AG10803 (cell line): ENCODE measurements at regions not wholly inside any gene's neighbourhood (a gene's known extent, or its start where the extent isn't known, plus 50 kb on each side); places are given as distances from the start of the nearest gene placed in this dataset.

Experiments used
- DNase-seq: peaks from one replicate; pipeline ENCODE4 v3.0.0; 2010; ENCODE audit warnings: low read depth
- H3K4me3 ChIP-seq: 2 replicates; pipeline ENCODE4 v1.5.1; 2011; ENCODE audit warnings: mild to moderate bottlenecking, low read length, control low read depth
- CTCF ChIP-seq: conservative IDR thresholded peaks from 2 replicates; pipeline ENCODE4 v1.5.1; 2011; ENCODE audit warnings: mild to moderate bottlenecking, low read length, control low read depth, inconsistent platforms

GRCh38 chr16:7113395-7113794 lies 219.2 kb upstream of the RBFOX1 start:
- no peak overlapping the region for H3K4me3 ChIP-seq
- DNase-seq = no peak
- TF ChIP-seq CTCF = no peak

- no peak overlapping the region for H3K4me3 ChIP-seq
- no peak for TF ChIP-seq CTCF
- no peak for DNase-seq
Observed at GRCh38 chr16:7111265-7111664, 221.4 kb upstream of the RBFOX1 start.

GRCh38 chr16:7107436-7107835 lies 225.2 kb upstream of the RBFOX1 start:
- no peak for DNase-seq
- H3K4me3 ChIP-seq = no peak overlapping the region
- no peak for TF ChIP-seq CTCF

- no peak for DNase-seq
- no peak overlapping the region for H3K4me3 ChIP-seq
- no peak for TF ChIP-seq CTCF
Observed at GRCh38 chr16:7103056-7103455, 229.6 kb upstream of the RBFOX1 start.

- no peak for TF ChIP-seq CTCF
- no peak for DNase-seq
- H3K4me3 ChIP-seq = no peak overlapping the region
Observed at GRCh38 chr16:7101054-7101453, 231.6 kb upstream of the RBFOX1 start.

- no peak for TF ChIP-seq CTCF
- DNase-seq = no peak
- no peak overlapping the region for H3K4me3 ChIP-seq
Observed at GRCh38 chr16:7097518-7097917, 235.1 kb upstream of the RBFOX1 start.

- no peak overlapping the region for H3K4me3 ChIP-seq
- TF ChIP-seq CTCF = no peak
- DNase-seq = no peak
Observed at GRCh38 chr16:7093511-7093910, 239.1 kb upstream of the RBFOX1 start.
